ENCODE measurements at regions not wholly inside any gene's neighbourhood (a gene's known extent, or its start where the extent isn't known, plus 50 kb on each side); places are given as distances from the start of the nearest gene placed in this dataset.

DNA sequence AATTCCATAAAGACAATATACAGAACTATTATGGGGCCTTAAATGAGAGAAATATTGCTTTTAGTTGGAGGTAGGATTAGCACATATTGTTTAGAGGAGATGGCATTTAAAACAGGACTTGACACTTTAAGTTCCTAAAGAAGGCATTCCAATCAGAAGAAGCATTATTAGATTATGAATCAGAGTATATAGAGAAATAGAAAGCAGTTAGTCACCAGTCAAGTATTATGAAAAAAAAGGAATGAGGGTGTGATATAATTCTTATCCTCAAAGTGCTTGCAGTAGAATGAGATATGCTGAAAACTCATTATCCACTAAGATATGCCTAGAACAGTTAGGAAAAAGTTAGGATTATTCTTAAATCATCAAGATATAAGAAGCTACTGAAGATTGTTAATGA is 456.2 kb downstream of the ZNF385D start:
- TF ChIP-seq, protein P1, sequence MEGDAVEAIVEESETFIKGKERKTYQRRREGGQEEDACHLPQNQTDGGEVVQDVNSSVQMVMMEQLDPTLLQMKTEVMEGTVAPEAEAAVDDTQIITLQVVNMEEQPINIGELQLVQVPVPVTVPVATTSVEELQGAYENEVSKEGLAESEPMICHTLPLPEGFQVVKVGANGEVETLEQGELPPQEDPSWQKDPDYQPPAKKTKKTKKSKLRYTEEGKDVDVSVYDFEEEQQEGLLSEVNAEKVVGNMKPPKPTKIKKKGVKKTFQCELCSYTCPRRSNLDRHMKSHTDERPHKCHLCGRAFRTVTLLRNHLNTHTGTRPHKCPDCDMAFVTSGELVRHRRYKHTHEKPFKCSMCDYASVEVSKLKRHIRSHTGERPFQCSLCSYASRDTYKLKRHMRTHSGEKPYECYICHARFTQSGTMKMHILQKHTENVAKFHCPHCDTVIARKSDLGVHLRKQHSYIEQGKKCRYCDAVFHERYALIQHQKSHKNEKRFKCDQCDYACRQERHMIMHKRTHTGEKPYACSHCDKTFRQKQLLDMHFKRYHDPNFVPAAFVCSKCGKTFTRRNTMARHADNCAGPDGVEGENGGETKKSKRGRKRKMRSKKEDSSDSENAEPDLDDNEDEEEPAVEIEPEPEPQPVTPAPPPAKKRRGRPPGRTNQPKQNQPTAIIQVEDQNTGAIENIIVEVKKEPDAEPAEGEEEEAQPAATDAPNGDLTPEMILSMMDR (IDR thresholded peaks at IDR 0.05) = no peak
- TF ChIP-seq POLR2A (IDR thresholded peaks at IDR 0.05) (no peak), POLR2AphosphoS5 (IDR thresholded peaks at IDR 0.05; ENCODE audit: insufficient read depth in 1 of 2, low read depth in 1 of 2) (no peak)

Measured in vagina (tissue), 2 donors.